HG03432 (cell line): ENCODE measurements at regions not wholly inside any gene's neighbourhood (a gene's known extent, or its start where the extent isn't known, plus 50 kb on each side); places are given as distances from the start of the nearest gene placed in this dataset.

Source experiments
- ATAC-seq: cut with Tn5 transposase; IDR thresholded peaks from one replicate; pipeline ENCODE4 v1.9.1; 2021; ENCODE audit warnings: mild to moderate bottlenecking, moderate library complexity; ENCODE audit not compliant: unreplicated experiment

- no peak for ATAC-seq
These were observed 152.3 kb downstream of the TM9SF2 start for GRCh38 chr13:99653526-99653925.

GRCh38 chr13:99652901-99653300 is 151.6 kb downstream of the TM9SF2 start:
- ATAC-seq: no peak

GRCh38 chr13:99652141-99652540 is 150.9 kb downstream of the TM9SF2 start:
- ATAC-seq: no peak

GRCh38 chr13:99651016-99651415 is 149.7 kb downstream of the TM9SF2 start:
- no peak for ATAC-seq

- ATAC-seq: no peak
These were observed 149.1 kb downstream of the TM9SF2 start for GRCh38 chr13:99650410-99650809.

GRCh38 chr13:99648927-99649326 is 147.7 kb downstream of the TM9SF2 start:
- no peak for ATAC-seq

DNA sequence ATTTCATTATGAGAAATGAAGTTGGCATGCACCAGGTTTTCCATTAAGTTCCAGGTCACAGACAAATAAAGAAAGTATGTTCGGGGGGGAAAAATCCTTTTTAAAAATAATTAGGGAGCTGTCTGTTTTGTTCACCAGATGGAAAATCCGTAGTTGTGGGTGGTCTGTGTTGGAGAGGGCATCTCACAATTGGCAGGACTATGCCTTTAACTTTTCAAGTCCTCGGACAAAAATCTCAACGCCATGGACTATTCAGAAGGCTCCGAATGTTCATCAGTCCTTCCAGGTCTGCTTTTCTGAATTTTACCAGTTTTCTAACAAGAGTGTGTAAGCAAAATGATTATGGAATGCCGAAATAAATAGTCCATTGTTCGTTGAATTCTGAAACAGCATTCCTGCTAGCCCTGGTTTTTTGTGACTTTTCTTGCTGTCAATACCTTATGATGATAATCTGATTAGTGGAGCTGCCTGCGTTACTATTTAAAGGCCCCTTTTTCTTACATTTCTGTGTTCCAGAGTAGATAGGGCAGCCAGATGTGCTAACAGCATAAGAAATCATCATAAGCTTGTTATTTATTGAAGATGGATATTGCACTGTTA is 146.9 kb downstream of the TM9SF2 start:
- ATAC-seq: no peak

DNA sequence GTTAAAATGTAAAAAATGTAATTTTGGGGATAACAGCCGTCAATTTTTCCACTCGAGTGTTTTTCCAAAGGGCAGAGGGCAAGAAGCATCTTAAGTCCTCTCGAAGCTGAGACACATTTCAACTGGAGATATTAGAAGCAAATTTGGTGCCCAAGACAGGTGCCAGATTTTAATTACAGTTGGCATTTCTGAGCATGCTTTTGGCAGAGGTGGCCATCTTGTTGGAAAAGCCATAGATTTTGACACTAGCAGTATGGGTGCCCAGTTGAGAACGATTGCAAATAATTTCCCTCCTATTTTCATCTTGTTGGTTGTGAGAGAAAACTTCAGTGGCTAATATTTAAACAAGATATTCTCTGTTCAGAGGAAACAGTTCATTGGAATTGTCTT is 146.3 kb downstream of the TM9SF2 start:
- no peak for ATAC-seq

- no peak for ATAC-seq
These were observed 145.8 kb downstream of the TM9SF2 start for GRCh38 chr13:99646866-99647595.

GRCh38 chr13:99642841-99643240 is 141.6 kb downstream of the TM9SF2 start:
- ATAC-seq: no peak

GRCh38 chr13:99642006-99642405 is 140.7 kb downstream of the TM9SF2 start:
- ATAC-seq: no peak

- no peak for ATAC-seq
These were observed 139.0 kb downstream of the TM9SF2 start for GRCh38 chr13:99640260-99640659.

DNA sequence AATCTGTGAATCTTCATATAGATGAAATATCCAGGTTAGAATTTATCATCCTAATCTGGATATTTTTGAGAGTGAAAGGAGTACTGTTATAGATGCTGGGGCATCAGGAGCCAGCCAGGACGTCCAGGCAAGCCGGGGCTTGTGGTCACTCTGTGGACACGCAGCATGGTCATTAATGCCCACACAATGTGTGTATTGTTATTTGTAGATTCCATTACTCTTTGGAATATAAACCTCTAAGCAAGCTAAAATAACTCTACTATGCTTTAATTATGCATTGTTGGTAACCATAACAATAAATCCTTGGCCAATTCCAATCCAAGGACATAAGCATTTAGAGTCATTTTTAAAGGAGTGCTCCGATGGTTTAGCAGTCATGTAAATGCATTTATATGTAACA is 137.9 kb downstream of the TM9SF2 start:
- no peak for ATAC-seq

DNA sequence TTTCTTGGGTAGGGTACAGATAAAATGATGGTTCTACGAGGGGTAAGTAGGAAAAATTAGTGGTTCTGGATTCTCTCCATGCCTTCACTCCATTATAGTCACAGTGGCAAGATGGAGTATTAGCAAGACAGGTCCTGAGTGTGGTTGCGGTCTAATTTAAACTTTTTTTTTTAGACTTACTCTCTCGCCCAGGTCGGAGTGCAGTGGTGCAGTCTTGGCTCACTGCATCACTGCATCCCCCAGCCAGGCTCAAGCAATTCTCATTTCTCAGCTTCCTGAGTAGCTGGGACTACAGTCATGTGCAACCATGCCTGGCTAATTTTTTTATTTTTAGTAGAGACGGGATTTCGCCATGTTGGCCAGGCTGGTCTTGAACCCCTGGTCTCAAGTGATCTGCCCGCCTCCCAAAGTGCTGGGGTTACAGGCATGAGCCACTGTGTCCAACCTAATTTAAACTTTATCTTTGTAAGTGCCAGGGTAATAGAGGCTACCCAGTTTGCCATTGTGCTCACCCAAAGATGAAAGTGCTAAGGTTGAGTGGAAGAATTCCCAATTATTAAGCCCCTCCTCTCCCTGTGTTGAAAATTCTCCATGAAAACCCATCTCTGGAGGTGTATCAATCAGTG is 135.6 kb downstream of the TM9SF2 start:
- peak; percentile 93 for ATAC-seq

- ATAC-seq: peak; percentile 11
These were observed 135.0 kb downstream of the TM9SF2 start for GRCh38 chr13:99636306-99636705.

DNA sequence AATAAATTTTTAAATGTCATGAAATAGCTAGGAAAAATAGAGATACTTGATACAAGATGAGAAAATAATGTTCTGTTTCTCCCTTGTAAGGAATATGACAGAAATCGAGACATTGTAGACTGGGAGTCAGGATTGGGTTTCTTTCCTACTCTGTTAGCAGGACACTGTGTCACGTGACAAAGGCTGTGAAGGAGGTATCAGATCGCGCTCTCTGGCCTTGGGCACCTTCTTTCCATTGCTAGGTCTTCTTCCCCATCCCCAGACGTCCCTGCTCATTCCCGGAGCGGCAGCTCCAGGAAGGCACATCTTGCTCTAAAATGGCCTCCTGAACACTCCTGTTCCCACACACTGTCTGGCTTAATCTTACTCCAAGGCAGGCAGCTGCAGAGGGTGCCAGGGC is 133.4 kb downstream of the TM9SF2 start:
- ATAC-seq: no peak

DNA sequence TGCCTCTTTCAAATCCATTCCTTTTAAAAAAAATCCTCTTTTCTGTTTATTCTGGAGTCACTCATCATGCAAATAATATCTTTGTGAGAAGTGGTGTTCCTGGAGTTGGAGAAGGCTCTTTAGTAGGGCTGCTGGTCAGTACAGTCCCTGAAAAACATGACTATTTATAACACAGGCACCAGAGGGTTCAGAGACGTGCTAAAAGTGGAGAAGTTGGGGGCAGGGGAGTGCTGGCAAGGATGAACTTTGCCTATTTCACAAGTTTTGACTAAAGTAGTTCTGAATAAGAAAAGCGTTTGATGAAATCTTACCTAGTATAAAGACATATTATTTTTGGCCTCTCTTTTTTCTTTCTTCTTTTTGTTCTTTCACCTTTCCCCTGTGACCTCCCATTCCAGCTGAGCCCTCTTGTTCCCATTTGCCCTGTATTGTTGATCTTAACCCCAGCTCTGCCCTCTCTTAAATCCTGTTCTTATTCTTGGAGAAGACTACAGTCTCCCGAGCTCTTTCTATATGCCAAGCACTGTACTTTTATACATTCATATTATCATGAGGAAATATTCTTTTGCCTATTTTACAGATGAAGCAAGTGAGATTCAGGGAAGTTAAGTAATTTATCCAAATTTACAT is 129.1 kb downstream of the TM9SF2 start:
- no peak for ATAC-seq

- ATAC-seq: no peak
These were observed 128.4 kb downstream of the TM9SF2 start for GRCh38 chr13:99629641-99630040.

GRCh38 chr13:99628442-99628841 is 127.2 kb downstream of the TM9SF2 start:
- ATAC-seq: no peak

- ATAC-seq: no peak
These were observed 125.3 kb downstream of the TM9SF2 start for GRCh38 chr13:99626461-99627082.

- no peak for ATAC-seq
These were observed 123.8 kb downstream of the TM9SF2 start for GRCh38 chr13:99624936-99625540.
